ENCODE measurements at regions not wholly inside any gene's neighbourhood (a gene's known extent, or its start where the extent isn't known, plus 50 kb on each side); places are given as distances from the start of the nearest gene placed in this dataset.
"Not testable (repeated sequence)": the region's sequence is repeated elsewhere in the genome, so short reads cannot be mapped to it uniquely, and the experiment has no call there.

DNA sequence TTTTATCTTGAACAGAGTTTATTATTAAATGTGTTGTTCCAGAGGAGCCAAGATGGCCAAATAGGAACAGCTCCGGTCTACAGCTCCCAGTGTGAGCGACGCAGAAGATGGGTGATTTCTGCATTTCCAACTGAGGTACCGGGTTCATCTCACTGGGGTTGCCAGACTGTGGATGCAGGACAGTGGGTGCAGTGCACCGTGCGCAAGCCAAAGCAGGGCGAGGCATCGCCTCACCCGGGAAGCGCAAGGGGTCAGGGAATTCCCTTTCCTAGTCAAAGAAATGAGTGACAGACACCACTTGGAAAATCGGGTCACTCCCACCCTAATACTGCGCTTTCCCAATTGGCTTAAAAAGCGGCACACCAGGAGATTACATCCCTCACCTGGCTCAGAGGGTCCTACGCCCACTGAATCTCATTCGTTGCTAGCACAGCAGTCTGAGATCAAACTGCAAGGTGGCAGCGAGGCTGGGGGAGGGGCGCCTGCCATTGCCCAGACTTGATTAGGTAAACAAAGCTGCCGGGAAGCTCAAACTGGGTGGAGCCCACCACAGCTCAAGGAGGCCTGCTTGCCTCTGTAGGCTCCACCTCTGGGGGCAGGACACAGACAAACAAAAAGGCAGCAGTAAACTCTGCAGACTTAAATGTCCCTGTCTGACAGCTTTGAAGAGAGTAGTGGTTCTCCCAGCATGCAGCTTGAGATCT is 155.2 kb upstream of the KBTBD8 start:
- DNase-seq (ENCODE audit: low read depth in 4 of 4, low spot score in 1 of 4), result not testable (repeated sequence)

DNA sequence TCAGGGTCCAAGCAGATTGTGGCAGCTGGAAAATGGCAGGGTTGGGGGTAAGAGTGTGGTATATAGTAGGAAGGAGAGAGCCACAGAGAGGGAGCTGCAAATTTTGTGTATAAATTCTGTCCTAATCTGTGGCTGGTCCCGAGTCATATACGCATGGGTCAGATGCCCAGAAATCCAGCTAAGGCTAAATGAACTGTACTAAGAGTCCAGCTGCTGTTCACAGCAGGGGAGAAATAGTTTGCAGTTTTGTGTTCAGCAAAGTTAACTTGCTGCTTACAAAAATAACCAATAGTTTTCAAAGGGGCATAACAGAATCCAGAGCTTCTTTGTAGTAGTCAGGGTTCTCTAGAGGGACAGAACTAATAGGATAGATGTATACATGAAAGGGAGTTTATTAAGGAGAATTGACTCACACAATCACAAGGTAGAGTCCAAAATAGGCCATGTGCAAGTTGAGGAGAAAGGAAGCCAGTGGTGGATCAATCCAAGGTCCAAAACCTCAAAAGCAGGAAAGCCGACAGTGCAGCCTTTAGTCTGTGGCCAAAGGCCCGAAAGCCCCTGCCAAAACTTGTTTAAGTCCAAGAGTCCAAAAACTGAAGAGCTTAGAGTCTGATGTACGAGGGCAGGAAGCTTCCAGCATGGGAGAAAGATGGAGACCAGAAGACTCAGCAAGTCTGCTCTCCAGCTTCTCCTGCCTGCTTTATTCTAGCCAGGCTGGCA is 146.1 kb upstream of the KBTBD8 start:
- no peak for DNase-seq (ENCODE audit: low read depth in 4 of 4, low spot score in 1 of 4)

DNA sequence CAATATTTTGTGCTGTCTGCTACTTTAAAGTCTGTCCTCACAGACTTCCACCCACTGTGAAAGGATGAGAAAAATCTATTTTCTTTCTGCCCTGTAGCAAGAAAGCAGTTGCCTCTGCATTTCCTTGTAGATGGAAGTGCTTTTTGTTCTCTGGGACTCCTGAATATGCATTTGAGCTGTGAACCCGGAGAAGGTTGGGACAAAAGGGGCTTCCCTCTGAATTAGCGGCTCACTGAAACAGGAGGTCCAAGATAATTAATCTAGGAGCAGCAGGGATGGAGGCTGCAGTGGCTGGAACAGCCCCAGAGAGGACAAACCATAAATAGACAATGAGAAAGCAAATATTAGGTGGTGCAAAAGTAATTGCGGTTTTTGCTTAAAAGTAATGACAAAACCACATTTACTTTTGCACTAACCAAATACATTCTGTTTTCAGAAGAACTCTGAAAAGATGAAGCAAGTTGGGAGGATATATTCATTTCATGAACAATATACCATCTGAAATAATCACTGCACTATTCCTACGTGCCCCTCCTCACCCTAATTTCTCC is 143.4 kb upstream of the KBTBD8 start:
- no peak for DNase-seq (ENCODE audit: low read depth in 4 of 4, low spot score in 1 of 4)

DNA sequence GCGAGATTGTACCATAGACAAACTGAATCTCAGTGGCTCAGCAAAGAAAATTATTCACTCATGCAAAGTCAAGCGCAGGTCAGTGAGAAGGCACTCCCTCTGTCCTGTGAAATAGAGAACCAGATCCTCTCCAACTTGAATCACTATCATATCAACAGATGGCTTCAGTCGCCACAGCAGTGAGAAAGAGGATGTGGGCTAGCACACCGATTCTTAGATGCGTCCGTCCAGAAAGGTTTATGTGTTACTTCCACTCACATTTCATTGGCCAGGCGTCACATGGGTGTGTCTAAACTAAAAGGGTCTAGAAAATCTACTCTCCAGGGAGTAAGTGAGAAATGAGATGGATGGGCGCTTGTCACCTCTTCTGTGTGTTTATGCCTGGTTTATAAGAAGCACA is 141.6 kb upstream of the KBTBD8 start:
- DNase-seq (ENCODE audit: low read depth in 4 of 4, low spot score in 1 of 4), result no peak

DNA sequence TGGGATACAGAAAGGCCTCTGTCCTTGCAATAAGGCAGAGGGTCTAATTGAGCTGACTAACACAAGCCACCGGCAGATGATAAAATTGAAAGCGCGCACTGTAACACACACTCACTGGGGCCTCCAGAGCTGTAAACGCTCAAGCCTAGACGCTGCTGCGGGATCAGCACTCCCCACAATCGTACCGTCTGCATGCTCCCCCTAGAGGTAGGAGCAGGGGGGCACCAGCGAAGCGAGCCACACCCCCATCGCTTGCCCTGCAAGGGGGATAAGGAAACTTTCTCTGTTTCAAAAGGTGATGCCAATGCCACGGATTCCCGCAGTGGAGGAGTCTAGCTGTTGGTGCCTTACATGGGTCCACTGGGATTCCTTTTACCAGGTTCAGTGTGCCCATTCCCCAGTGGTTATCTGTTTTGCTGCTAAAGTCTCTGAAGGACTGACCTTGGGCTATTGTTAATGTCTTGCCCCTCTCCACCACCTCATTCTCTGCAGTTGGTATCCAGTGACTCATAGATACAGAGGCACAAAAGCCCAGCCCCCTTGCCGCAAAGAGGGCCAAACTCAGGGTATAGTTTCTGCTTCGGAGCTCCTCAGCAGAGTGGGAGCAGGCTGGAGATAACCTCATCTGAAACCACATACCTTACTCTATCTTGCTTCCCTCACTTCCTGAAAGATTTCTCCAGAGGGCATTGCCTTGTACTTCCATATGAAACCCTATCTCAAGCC is 139.3 kb upstream of the KBTBD8 start:
- no peak for DNase-seq (ENCODE audit: low read depth in 4 of 4, low spot score in 1 of 4)

DNA sequence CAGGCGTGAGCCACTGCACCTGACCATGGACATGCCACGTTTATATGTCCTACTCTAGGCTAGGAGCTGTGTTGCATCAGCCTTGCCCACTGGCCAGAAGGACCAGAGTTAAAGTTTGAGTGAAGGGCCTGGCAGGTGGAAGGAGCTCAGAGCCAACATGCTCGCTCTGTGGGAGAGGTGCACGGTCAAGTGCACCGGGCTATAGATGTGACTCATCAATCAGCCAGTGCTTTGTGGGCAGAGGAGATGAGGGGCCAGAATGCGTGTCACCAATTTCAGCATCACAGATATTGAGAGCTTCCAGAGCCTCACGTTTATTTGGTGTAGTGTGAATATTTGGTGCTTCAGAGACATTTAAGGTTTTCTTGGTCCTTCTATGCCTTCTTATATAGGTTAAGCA is 137.3 kb upstream of the KBTBD8 start:
- DNase-seq (ENCODE audit: low read depth in 4 of 4, low spot score in 1 of 4), result no peak

DNA sequence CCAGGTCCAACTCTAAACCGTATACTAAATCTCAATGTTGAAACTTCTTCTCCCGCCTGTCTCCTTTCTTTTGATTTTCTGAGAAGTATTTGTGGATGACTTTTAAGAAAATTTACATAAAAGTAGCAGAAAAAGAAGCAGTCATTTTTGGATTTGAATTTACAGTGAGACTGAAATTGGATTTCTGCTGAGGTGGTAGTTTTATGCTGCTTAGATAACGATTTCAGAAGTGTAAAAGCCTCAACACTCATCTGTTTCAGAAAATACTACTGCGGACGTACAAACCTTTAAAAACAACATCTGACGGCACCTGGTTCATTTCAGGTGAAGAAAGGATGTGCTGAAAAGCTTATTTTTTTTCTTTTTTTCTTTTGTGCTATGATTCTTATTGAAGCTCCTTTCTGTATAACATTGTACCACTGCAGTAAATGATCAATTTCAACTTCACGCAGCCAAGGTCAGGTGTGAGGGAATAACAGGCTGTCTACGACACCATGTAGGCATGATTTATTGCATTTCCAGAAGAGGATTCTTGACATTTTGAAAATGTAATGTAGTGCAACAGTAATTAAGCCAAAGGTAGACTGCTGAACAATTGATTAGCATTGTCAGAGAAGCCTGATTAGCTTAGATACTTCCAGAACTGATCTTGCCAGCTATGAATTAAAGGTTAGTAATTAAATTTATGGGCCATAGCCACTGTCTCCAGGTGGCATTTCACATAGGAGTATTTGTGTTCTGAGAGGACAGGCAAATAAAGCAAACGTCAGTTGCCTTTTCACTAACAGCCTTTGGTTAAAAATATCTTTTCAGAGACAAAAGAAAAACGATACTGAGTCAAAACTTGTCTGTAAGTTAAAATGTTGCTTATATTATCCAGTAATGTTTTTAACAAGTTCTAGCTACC is 134.6 kb upstream of the KBTBD8 start:
- no peak for DNase-seq (ENCODE audit: low read depth in 4 of 4, low spot score in 1 of 4)

DNA sequence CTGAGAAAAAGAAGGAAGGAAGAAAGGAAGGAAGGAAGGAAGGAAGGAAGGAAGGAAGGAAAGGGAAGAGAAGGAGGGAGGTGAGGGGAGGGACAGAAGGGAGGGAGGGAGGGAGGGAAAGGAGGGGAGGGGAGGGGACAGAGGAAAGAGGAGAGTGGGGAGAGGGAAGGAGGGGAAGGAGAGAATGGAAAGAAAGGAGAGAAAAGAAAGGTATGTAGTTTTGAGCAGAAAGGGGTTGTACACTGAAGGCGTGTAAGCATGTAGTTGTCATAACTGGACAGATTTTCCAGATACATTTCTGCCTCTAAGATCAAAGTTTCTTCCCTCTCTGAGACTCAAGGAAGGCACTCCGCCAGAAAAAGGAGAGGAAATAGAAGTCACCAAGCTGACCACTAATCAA is 113.4 kb upstream of the KBTBD8 start:
- no peak for DNase-seq (ENCODE audit: low read depth in 4 of 4, low spot score in 1 of 4)

DNA sequence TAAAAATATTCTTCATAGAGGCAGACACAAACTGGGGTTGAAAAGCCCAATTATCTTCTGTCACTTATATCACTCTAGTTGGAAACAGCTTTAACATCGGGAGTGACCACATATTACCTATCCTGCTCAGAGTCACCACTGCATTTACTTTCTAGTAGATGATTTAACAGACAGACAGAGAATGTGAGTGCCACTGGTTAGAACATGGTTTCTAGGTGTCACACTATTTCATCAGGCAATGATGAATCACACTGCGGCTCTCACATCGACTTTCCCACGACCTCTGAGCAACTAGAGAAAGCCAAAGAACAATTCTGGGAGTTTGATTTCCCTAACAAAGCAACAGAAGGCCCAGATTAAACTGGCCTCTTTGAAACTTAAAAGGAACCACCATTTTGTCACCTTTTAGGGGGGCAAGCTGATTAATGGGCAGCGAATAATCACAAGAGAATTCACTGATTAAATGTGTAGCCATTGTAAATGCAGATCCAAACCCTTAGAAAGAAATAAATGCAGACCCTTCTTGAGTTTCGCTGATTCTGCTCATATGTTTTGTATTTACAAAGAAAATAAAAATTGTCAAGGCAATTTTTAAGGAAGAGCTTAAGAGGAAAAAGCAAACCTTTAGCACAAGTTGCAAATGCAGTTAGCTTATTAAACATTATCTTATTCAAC is 112.6 kb upstream of the KBTBD8 start:
- DNase-seq (ENCODE audit: low read depth in 4 of 4, low spot score in 1 of 4), result no peak

DNA sequence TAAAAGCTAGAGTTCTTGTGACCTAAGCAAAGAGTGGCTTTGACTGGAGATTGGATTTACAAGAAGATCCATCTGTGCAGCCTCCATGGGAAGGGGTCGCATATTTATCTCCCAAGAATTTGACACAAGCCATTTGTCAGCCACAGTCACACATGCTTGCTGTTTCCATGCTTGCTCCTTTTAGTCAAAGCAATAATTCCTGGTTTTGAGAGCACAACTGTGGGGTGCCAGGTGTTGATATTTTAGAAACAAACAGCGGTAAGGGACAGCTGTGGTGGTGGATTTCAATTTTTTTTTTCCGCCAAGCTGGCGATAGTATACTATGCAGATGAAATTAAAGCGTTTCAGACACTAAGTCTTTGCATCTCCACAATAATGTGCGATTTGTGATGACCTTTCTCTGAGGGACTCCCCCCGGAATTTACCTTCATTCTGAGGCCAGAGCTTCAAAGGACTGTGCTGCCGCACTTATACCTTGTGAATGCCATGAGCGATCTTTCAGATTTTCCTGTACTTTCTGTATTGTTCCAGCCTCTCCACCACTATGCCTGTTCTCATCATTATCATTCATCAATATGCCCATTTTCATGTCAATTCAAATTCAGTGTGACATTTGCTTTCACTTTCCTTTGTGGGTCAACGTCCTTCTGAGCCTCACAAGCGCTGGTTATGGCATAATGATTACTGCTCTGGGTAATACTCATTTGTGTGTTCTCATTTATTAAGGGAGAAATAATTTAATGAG is 108.2 kb upstream of the KBTBD8 start:
- DNase-seq (ENCODE audit: low read depth in 4 of 4, low spot score in 1 of 4), result no peak

DNA sequence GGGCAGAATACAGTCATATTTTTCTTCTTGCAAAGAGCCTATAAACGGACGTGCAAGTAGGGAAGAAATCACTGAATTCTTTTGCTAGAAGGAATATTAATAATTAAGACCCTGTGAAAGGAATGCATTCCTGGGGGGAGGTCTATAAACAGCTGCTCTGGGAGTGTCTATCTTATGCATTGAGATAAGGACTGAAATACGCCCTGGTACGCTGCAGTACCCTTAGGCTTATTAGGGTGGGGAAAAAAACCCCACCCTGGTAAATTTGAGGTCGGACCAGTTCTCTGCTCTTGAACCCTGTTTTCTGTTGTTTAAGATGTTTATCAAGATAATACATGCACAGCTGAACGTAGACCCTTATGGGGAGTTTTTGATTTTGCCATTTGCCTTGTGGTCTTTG is 100.0 kb upstream of the KBTBD8 start:
- no peak for DNase-seq (ENCODE audit: low read depth in 4 of 4, low spot score in 1 of 4)

DNA sequence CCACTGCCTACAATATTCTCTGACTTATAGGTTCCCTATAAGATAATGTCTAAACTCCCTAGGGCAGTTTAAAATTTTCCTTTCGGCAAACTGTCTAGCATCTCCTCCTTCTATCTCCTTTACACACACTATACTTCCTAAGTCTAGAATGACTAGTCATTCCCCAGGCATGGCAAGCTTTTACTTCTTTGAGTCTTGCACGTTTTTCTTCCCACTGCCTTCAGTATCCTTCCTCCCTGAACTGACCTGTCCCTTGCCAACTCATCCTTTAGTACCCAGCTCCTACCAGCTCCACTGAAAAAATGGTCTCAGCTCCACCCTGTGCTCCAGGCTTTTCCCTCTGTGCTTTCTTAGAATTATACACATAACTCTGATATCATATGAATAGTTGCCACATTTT is 93.8 kb upstream of the KBTBD8 start:
- DNase-seq (ENCODE audit: low read depth in 4 of 4, low spot score in 1 of 4), result no peak

DNA sequence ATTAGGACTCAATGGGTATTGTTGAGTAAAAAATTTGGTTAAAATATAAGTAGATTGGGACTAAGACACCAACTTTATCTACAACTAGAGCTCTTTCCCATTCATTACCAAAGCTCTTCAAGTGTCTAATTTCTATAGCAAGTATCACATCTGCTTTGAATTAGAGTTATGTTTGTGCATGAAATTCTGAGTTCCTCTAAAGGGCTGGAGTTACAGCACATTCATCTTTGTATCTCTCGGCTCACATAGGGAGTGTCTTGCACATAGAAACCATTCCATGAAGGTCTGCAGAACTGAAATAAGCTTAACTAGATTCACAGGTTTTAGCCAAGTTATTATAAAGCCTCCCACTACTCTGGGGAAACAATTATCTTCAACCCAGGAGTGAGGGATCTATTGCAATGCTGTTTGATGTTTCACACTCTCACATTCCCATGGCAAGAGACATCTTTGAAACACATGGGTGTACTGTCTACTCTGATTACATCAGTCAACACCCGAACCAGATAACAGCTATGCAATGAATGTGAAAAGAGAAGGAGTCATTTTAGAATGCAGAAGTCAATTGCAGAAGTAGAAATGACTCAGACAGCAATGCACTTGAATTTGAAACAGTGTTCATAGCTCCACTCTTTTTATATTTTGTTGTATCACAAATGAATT is 93.1 kb upstream of the KBTBD8 start:
- no peak for DNase-seq (ENCODE audit: low read depth in 4 of 4, low spot score in 1 of 4)

DNA sequence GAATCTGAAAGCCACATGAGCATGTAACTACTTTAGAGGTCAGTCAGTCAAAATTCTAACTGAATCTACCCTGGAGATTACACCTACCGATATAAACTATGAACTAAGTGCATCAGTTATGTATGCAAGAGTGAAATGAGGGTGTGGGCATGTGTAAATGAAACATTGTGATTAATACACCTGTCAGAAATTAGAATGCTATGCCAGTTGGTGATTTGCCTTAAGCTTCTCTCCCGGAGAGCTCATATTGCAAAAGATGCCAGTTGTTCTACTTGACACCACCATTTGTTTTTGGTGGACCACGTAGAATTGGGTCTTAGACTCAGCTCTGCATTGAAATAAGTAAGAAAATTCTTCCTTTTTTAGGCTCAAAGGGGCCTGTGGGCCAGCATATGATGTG is 91.0 kb upstream of the KBTBD8 start:
- no peak for DNase-seq (ENCODE audit: low read depth in 4 of 4, low spot score in 1 of 4)

DNA sequence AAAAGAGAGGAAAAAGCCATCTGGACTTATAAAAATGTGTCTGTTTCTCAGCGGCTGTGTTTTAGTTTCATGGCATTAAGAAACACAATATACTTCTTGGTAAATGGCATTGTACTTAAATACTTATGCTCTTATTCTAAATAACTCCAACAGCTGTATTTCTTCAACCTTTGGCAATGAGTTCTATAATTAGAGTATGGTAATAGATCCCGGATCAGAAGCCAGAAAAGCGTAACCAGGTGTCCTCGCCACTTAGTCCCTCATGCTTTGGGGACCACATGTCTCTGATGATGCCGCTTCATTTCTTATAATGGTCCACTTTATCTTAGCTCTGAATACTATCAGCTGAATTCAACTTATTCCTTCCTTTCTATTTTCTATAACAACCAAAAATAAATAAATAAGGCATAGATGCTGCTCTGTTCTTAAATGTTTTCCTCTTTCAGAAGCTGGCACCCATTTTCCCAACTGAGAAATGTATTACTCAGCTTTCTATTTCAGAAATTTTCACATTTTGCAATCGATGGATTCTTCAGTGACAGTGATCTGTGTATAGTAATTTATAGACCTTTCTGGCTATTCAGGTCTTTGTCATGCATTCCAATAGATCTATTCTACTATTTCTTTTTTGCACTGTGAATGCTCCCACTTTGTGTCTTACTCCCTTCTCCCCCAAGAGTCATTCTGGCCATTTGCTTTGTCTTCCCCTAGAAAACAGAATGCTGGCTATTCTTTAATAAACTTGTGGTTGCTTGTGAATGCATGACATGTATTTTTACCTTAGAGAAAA is 87.6 kb upstream of the KBTBD8 start:
- DNase-seq (ENCODE audit: low read depth in 4 of 4, low spot score in 1 of 4), result no peak

DNA sequence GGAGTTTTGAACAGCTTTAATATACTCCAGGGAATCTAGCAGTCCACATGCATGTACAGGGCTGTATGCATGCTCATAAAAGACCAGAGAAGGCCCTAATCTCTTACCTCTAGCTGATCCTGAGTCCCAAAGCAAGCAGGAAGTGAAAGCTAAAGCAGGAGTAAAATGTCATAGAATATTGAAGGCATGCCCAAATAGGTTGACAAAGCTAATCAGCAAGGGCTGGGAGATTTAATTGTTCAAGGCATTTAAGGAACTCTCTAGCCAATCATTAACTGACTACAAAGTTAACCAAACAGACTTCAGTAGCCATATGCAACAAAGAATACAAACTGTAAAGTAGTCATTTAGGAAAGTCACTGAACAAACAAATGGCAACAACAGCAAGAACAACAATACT is 85.8 kb upstream of the KBTBD8 start:
- no peak for DNase-seq (ENCODE audit: low read depth in 4 of 4, low spot score in 1 of 4)

DNA sequence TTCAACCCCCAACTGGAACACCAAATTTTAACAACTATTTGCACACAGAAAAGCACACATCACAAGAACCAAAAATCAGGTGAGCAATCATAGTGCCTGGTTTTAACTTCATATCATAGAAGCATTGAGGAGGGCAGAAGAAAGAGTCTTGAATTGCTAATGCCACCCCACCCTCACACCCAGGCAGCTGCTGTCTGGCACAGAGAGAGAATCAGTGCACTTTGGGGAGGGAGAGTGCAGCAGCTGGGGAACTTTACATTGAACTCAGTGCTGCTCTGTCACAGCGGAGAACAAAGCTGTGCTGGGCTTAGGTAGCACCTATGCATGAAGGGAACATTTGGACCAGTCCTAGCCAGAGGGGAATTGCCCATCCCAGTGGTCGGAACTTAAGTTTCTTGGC is 76.0 kb upstream of the KBTBD8 start:
- DNase-seq (ENCODE audit: low read depth in 4 of 4, low spot score in 1 of 4), result no peak

DNA sequence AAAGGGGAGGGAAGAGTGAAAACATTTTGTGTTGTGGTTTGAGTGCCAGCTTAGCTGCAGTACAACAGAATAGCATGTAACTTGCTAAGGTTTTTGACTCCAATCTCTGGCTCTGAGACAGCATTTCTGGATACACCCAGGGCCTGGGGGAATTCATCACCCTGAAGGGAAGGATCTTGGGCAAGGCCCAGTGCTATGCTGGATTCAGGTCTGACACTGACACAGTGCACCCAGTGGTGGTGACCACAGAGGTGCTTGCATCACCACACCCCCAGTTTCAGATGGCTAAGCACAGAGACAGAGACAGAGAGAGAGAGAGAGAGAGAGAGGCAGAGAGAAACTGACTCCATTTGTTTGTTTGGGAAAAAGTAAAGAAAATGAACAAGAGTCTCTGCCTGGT is 74.1 kb upstream of the KBTBD8 start:
- DNase-seq (ENCODE audit: low read depth in 4 of 4, low spot score in 1 of 4), result no peak
